ENCODE measurements at regions not wholly inside any gene's neighbourhood (a gene's known extent, or its start where the extent isn't known, plus 50 kb on each side); places are given as distances from the start of the nearest gene placed in this dataset.

GRCh38 chr4:152039023-152039481 lies 278.2 kb upstream of the GATB start:
- no peak for DNase-seq (ENCODE audit: low read depth in 6 of 9, low spot score in 9 of 9)
- no peak overlapping the region for H3K4me3 ChIP-seq (ENCODE audit: low read length in 2 of 2)
- H3K36me3 ChIP-seq (ENCODE audit: control insufficient read depth in 2 of 2, insufficient read depth in 2 of 2, low read length in 1 of 2) = no peaks in the 10 kb centered on the region
- H3K4me1 ChIP-seq (ENCODE audit: control insufficient read depth in 2 of 2, insufficient read depth in 2 of 2, low read length in 2 of 2) = peaks cover 19 to 31% of the 10 kb centered on the region in 2 donors
- H3K27ac ChIP-seq (ENCODE audit: low read depth in 1 of 2, low read length in 1 of 2) = no peak overlapping the region
- 98% methylated on average over 11 of the region's 11 CpGs for WGBS
- no peaks in the 10 kb centered on the region for H3K9me3 ChIP-seq (ENCODE audit: control insufficient read depth in 2 of 2, insufficient read depth in 1 of 2, low read length in 1 of 2)
- no peaks in the 10 kb centered on the region for H3K27me3 ChIP-seq (ENCODE audit: control insufficient read depth in 2 of 2, insufficient read depth in 1 of 2, low read length in 1 of 2)

- Histone ChIP-seq H3K36me3 (ENCODE audit: control insufficient read depth in 2 of 2, insufficient read depth in 2 of 2, low read length in 1 of 2) (no peaks in the 10 kb centered on the region), H3K4me1 (ENCODE audit: control insufficient read depth in 2 of 2, insufficient read depth in 2 of 2, low read length in 2 of 2) (peaks cover 19 to 29% of the 10 kb centered on the region in 2 donors), H3K4me3 (ENCODE audit: low read length in 2 of 2) (no peak overlapping the region), H3K27me3 (ENCODE audit: control insufficient read depth in 2 of 2, insufficient read depth in 1 of 2, low read length in 1 of 2) (no peaks in the 10 kb centered on the region), H3K9me3 (ENCODE audit: control insufficient read depth in 2 of 2, insufficient read depth in 1 of 2, low read length in 1 of 2) (no peaks in the 10 kb centered on the region), H3K27ac (ENCODE audit: low read depth in 1 of 2, low read length in 1 of 2) (no peak overlapping the region)
- DNase-seq (ENCODE audit: low read depth in 6 of 9, low spot score in 9 of 9) = no peak
- WGBS = 98% methylated on average over 3 of the region's 3 CpGs
These were observed 277.4 kb upstream of the GATB start for GRCh38 chr4:152038238-152038637.

GRCh38 chr4:152037435-152037834 lies 276.6 kb upstream of the GATB start:
- WGBS = 98% methylated on average over 1 of the region's 1 CpG
- Histone ChIP-seq H3K9me3 (ENCODE audit: control insufficient read depth in 2 of 2, insufficient read depth in 1 of 2, low read length in 1 of 2) (no peaks in the 10 kb centered on the region), H3K27me3 (ENCODE audit: control insufficient read depth in 2 of 2, insufficient read depth in 1 of 2, low read length in 1 of 2) (no peaks in the 10 kb centered on the region), H3K27ac (ENCODE audit: low read depth in 1 of 2, low read length in 1 of 2) (no peak overlapping the region), H3K4me3 (ENCODE audit: low read length in 2 of 2) (no peak overlapping the region), H3K4me1 (ENCODE audit: control insufficient read depth in 2 of 2, insufficient read depth in 2 of 2, low read length in 2 of 2) (peaks cover 19 to 35% of the 10 kb centered on the region in 2 donors), H3K36me3 (ENCODE audit: control insufficient read depth in 2 of 2, insufficient read depth in 2 of 2, low read length in 1 of 2) (no peaks in the 10 kb centered on the region)
- no peak for DNase-seq (ENCODE audit: low read depth in 6 of 9, low spot score in 9 of 9)

- H3K4me3 ChIP-seq (ENCODE audit: low read length in 2 of 2) = no peak overlapping the region
- DNase-seq (ENCODE audit: low read depth in 6 of 9, low spot score in 9 of 9) = no peak
- H3K36me3 ChIP-seq (ENCODE audit: control insufficient read depth in 2 of 2, insufficient read depth in 2 of 2, low read length in 1 of 2) = no peaks in the 10 kb centered on the region
- no peaks in the 10 kb centered on the region for H3K27me3 ChIP-seq (ENCODE audit: control insufficient read depth in 2 of 2, insufficient read depth in 1 of 2, low read length in 1 of 2)
- WGBS = 97% methylated on average over 6 of the region's 6 CpGs
- H3K4me1 ChIP-seq (ENCODE audit: control insufficient read depth in 2 of 2, insufficient read depth in 2 of 2, low read length in 2 of 2) = peaks cover 0 to 14% of the 10 kb centered on the region in 2 donors
- no peak overlapping the region for H3K27ac ChIP-seq (ENCODE audit: low read depth in 1 of 2, low read length in 1 of 2)
- H3K9me3 ChIP-seq (ENCODE audit: control insufficient read depth in 2 of 2, insufficient read depth in 1 of 2, low read length in 1 of 2) = peaks cover 0 to 6% of the 10 kb centered on the region in 2 donors
These were observed 272.8 kb upstream of the GATB start for GRCh38 chr4:152033621-152034020.

- H3K27me3 ChIP-seq (ENCODE audit: control insufficient read depth in 2 of 2, insufficient read depth in 1 of 2, low read length in 1 of 2) = no peaks in the 10 kb centered on the region
- peaks cover 0 to 6% of the 10 kb centered on the region in 2 donors for H3K9me3 ChIP-seq (ENCODE audit: control insufficient read depth in 2 of 2, insufficient read depth in 1 of 2, low read length in 1 of 2)
- no peak overlapping the region for H3K27ac ChIP-seq (ENCODE audit: low read depth in 1 of 2, low read length in 1 of 2)
- peaks cover 0 to 18% of the 10 kb centered on the region in 2 donors for H3K4me1 ChIP-seq (ENCODE audit: control insufficient read depth in 2 of 2, insufficient read depth in 2 of 2, low read length in 2 of 2)
- H3K4me3 ChIP-seq (ENCODE audit: low read length in 2 of 2) = no peak overlapping the region
- DNase-seq (ENCODE audit: low read depth in 6 of 9, low spot score in 9 of 9) = no peak
- no peaks in the 10 kb centered on the region for H3K36me3 ChIP-seq (ENCODE audit: control insufficient read depth in 2 of 2, insufficient read depth in 2 of 2, low read length in 1 of 2)
- WGBS = 98% methylated on average over 1 of the region's 1 CpG
These were observed 271.9 kb upstream of the GATB start for GRCh38 chr4:152032722-152033131.

- Histone ChIP-seq H3K4me1 (ENCODE audit: control insufficient read depth in 2 of 2, insufficient read depth in 2 of 2, low read length in 2 of 2) (peaks cover 2 to 30% of the 10 kb centered on the region in 2 donors), H3K4me3 (ENCODE audit: low read length in 2 of 2) (no peak overlapping the region), H3K27me3 (ENCODE audit: control insufficient read depth in 2 of 2, insufficient read depth in 1 of 2, low read length in 1 of 2) (no peaks in the 10 kb centered on the region), H3K27ac (ENCODE audit: low read depth in 1 of 2, low read length in 1 of 2) (no peak overlapping the region), H3K9me3 (ENCODE audit: control insufficient read depth in 2 of 2, insufficient read depth in 1 of 2, low read length in 1 of 2) (peaks cover 0 to 6% of the 10 kb centered on the region in 2 donors), H3K36me3 (ENCODE audit: control insufficient read depth in 2 of 2, insufficient read depth in 2 of 2, low read length in 1 of 2) (no peaks in the 10 kb centered on the region)
- WGBS = 98% methylated on average over 6 of the region's 6 CpGs
- no peak for DNase-seq (ENCODE audit: low read depth in 6 of 9, low spot score in 9 of 9)
These were observed 268.8 kb upstream of the GATB start for GRCh38 chr4:152029631-152030030.

- 98% methylated on average over 1 of the region's 1 CpG for WGBS
- H3K4me3 ChIP-seq (ENCODE audit: low read length in 2 of 2) = no peak overlapping the region
- no peak overlapping the region for H3K27ac ChIP-seq (ENCODE audit: low read depth in 1 of 2, low read length in 1 of 2)
- H3K27me3 ChIP-seq (ENCODE audit: control insufficient read depth in 2 of 2, insufficient read depth in 1 of 2, low read length in 1 of 2) = no peaks in the 10 kb centered on the region
- H3K4me1 ChIP-seq (ENCODE audit: control insufficient read depth in 2 of 2, insufficient read depth in 2 of 2, low read length in 2 of 2) = peaks cover 2 to 38% of the 10 kb centered on the region in 2 donors
- DNase-seq (ENCODE audit: low read depth in 6 of 9, low spot score in 9 of 9) = no peak
- H3K36me3 ChIP-seq (ENCODE audit: control insufficient read depth in 2 of 2, insufficient read depth in 2 of 2, low read length in 1 of 2) = no peaks in the 10 kb centered on the region
- peaks cover 0 to 6% of the 10 kb centered on the region in 2 donors for H3K9me3 ChIP-seq (ENCODE audit: control insufficient read depth in 2 of 2, insufficient read depth in 1 of 2, low read length in 1 of 2)
These were observed 267.3 kb upstream of the GATB start for GRCh38 chr4:152028131-152028530.

GRCh38 chr4:152024881-152025280 lies 264.1 kb upstream of the GATB start:
- H3K27ac ChIP-seq (ENCODE audit: low read depth in 1 of 2, low read length in 1 of 2) = no peak overlapping the region
- H3K4me1 ChIP-seq (ENCODE audit: control insufficient read depth in 2 of 2, insufficient read depth in 2 of 2, low read length in 2 of 2) = peaks cover 2 to 36% of the 10 kb centered on the region in 2 donors
- no peaks in the 10 kb centered on the region for H3K27me3 ChIP-seq (ENCODE audit: control insufficient read depth in 2 of 2, insufficient read depth in 1 of 2, low read length in 1 of 2)
- H3K9me3 ChIP-seq (ENCODE audit: control insufficient read depth in 2 of 2, insufficient read depth in 1 of 2, low read length in 1 of 2) = peaks cover 0 to 6% of the 10 kb centered on the region in 2 donors
- DNase-seq (ENCODE audit: low read depth in 6 of 9, low spot score in 9 of 9) = no peak
- H3K4me3 ChIP-seq (ENCODE audit: low read length in 2 of 2) = no peak overlapping the region
- no peaks in the 10 kb centered on the region for H3K36me3 ChIP-seq (ENCODE audit: control insufficient read depth in 2 of 2, insufficient read depth in 2 of 2, low read length in 1 of 2)

GRCh38 chr4:152023674-152024073 lies 262.9 kb upstream of the GATB start:
- WGBS = 94% methylated on average over 9 of the region's 9 CpGs
- H3K4me3 ChIP-seq (ENCODE audit: low read length in 2 of 2) = no peak overlapping the region
- H3K36me3 ChIP-seq (ENCODE audit: control insufficient read depth in 2 of 2, insufficient read depth in 2 of 2, low read length in 1 of 2) = no peaks in the 10 kb centered on the region
- peaks cover 2 to 39% of the 10 kb centered on the region in 2 donors for H3K4me1 ChIP-seq (ENCODE audit: control insufficient read depth in 2 of 2, insufficient read depth in 2 of 2, low read length in 2 of 2)
- no peaks in the 10 kb centered on the region for H3K9me3 ChIP-seq (ENCODE audit: control insufficient read depth in 2 of 2, insufficient read depth in 1 of 2, low read length in 1 of 2)
- DNase-seq (ENCODE audit: low read depth in 6 of 9, low spot score in 9 of 9) = no peak
- H3K27me3 ChIP-seq (ENCODE audit: control insufficient read depth in 2 of 2, insufficient read depth in 1 of 2, low read length in 1 of 2) = no peaks in the 10 kb centered on the region
- H3K27ac ChIP-seq (ENCODE audit: low read depth in 1 of 2, low read length in 1 of 2) = no peak overlapping the region

GRCh38 chr4:152022543-152022942 lies 261.7 kb upstream of the GATB start:
- no peaks in the 10 kb centered on the region for H3K27me3 ChIP-seq (ENCODE audit: control insufficient read depth in 2 of 2, insufficient read depth in 1 of 2, low read length in 1 of 2)
- WGBS = 95% methylated on average over 5 of the region's 5 CpGs
- no peak overlapping the region for H3K4me3 ChIP-seq (ENCODE audit: low read length in 2 of 2)
- no peak for DNase-seq (ENCODE audit: low read depth in 6 of 9, low spot score in 9 of 9)
- H3K36me3 ChIP-seq (ENCODE audit: control insufficient read depth in 2 of 2, insufficient read depth in 2 of 2, low read length in 1 of 2) = no peaks in the 10 kb centered on the region
- H3K27ac ChIP-seq (ENCODE audit: low read depth in 1 of 2, low read length in 1 of 2) = no peak overlapping the region
- no peaks in the 10 kb centered on the region for H3K9me3 ChIP-seq (ENCODE audit: control insufficient read depth in 2 of 2, insufficient read depth in 1 of 2, low read length in 1 of 2)
- H3K4me1 ChIP-seq (ENCODE audit: control insufficient read depth in 2 of 2, insufficient read depth in 2 of 2, low read length in 2 of 2) = peaks cover 2 to 35% of the 10 kb centered on the region in 2 donors

All from thymus (tissue), 11 donors.